ACC112 (cell line): ENCODE measurements at regions not wholly inside any gene's neighbourhood (a gene's known extent, or its start where the extent isn't known, plus 50 kb on each side); places are given as distances from the start of the nearest gene placed in this dataset.

Source experiments
- H2AFZ ChIP-seq: fragments of 200-600 bp; sonication (generic); one replicate; pipeline ENCODE4 v1.6.0; 2017; ENCODE audit warnings: antibody characterized with exemption, low read length; ENCODE audit not compliant: unreplicated experiment
- H3K27ac ChIP-seq: fragments of 200-600 bp; sonication (generic); 2 replicates; pipeline ENCODE4 v1.5.1; 2014; ENCODE audit warnings: low read depth, mild to moderate bottlenecking, antibody characterized with exemption, low read length, moderate library complexity
- H3K27me3 ChIP-seq: fragments of 200-600 bp; sonication (generic); 2 replicates; pipeline ENCODE4 v1.6.1; 2014; ENCODE audit warnings: mild to moderate bottlenecking, antibody characterized with exemption, low read length, moderate library complexity, mixed read lengths; ENCODE audit not compliant: insufficient read depth
- H3K36me3 ChIP-seq: fragments of 200-600 bp; sonication (generic); 2 replicates; pipeline ENCODE4 v1.6.1; 2016; ENCODE audit warnings: mild to moderate bottlenecking, antibody characterized with exemption, low read length, moderate library complexity, mixed read lengths; ENCODE audit not compliant: insufficient read depth
- H3K4me1 ChIP-seq: fragments of 200-600 bp; sonication (generic); one replicate; pipeline ENCODE4 v1.6.1; 2016; ENCODE audit warnings: low read length, mixed read lengths; ENCODE audit not compliant: insufficient read depth, unreplicated experiment, control insufficient read depth
- H3K4me3 ChIP-seq: fragments of 200-600 bp; sonication (generic); 2 replicates; pipeline ENCODE4 v1.5.1; 2014; ENCODE audit warnings: mild to moderate bottlenecking, low read depth, low read length
- H3K79me2 ChIP-seq: fragments of 200-600 bp; sonication (generic); one replicate; pipeline ENCODE4 v1.6.0; 2016; ENCODE audit warnings: low read length; ENCODE audit not compliant: control insufficient read depth, unreplicated experiment, insufficient read depth

GRCh38 chr5:167892352-167893115 is 398.9 kb upstream of the WWC1 start:
- no peaks in the 10 kb centered on the region for H3K79me2 ChIP-seq
- no peaks in the 10 kb centered on the region for H3K36me3 ChIP-seq
- H3K4me1 ChIP-seq, result no peaks in the 10 kb centered on the region
- H3K27me3 ChIP-seq, result no peaks in the 10 kb centered on the region
- no peak overlapping the region for H3K27ac ChIP-seq
- H3K4me3 ChIP-seq, result no peak overlapping the region
- H2AFZ ChIP-seq, result no peak overlapping the region

GRCh38 chr5:167893271-167893670 is 398.2 kb upstream of the WWC1 start:
- Histone ChIP-seq H3K27ac (no peak overlapping the region), H2AFZ (no peak overlapping the region), H3K79me2 (no peaks in the 10 kb centered on the region), H3K4me3 (no peak overlapping the region), H3K36me3 (no peaks in the 10 kb centered on the region), H3K4me1 (no peaks in the 10 kb centered on the region), H3K27me3 (no peaks in the 10 kb centered on the region)

DNA sequence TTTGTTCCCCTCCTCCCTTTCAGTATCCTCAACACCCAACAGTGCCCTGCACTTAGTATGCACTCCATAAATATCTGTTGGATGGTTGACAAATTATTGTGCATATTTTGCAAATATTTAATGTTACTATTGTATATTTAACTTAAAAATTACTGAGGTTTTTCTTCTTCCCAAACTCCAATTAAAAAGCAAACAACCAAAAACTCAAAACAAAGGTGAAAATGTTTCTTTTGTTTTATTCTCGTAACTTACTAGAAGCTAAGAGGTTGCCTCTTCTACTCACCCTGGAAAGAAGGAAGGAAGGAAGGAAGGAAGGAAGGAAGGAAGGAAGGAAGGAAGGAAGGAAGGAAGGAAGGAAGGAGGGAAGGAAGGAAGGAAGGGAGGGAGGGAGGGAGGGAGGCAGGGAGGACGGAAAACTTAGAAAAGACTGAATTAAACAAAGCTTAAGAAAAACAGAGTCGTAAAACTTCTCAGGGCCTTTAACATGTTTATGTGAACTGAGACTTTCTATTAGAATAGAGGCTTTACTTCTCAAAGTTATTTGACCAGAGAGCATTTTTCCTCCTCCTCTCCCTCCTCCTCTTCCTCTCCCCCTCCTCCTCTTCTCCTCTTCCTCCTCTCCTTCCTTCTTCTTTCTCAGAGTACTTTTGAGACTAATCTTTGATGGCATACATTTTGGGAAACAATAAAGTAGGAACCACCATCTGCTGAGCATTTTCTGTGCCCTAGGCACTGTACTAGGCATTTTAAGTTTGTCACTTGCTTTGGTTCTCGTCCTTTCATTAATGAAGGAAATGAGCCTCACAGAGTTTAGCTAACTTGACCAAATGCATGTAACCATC is 396.6 kb upstream of the WWC1 start:
- Histone ChIP-seq H3K4me1 (no peaks in the 10 kb centered on the region), H3K36me3 (no peaks in the 10 kb centered on the region), H2AFZ (no peak overlapping the region), H3K27me3 (no peaks in the 10 kb centered on the region), H3K4me3 (no peak overlapping the region), H3K79me2 (no peaks in the 10 kb centered on the region), H3K27ac (no peak overlapping the region)

DNA sequence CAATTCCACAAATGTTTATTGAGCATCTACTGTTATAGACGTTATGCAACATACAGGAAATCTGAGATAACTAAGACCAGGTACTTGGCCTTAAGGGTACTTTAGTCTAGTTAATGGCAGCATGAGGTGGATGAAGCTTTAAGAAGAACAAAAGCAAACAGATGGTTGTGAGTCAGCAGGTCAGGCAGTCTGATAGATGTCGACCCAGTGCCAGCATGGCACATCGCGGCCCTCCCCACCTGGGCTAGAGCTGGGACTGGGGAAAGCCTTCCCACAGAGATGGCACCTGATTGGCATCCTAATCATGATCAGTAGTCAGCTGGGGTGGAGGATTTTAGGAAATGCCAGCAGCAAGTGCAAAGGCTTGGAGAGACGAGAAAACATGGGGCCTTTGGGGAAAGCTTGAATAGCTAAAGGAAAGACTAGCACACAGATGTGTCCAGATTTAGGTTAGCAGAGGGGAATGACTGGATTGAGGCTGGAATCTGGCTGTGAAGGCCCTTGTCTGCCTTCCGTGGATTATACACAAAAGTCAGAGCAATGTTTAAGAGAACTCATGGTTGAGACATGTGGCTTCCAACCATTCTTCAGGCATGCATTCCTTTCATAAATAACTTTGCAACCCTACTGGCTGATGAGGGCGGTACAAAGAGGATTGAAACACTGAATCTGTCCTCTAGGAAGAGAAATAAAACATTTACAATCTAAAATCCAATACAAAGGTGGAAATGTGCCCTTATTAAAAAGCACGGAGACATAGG is 395.4 kb upstream of the WWC1 start:
- H3K27me3 ChIP-seq, result no peaks in the 10 kb centered on the region
- no peaks in the 10 kb centered on the region for H3K4me1 ChIP-seq
- no peak overlapping the region for H3K27ac ChIP-seq
- H3K4me3 ChIP-seq, result no peak overlapping the region
- no peaks in the 10 kb centered on the region for H3K36me3 ChIP-seq
- H2AFZ ChIP-seq, result no peak overlapping the region
- H3K79me2 ChIP-seq, result no peaks in the 10 kb centered on the region

GRCh38 chr5:167896814-167897213 is 394.6 kb upstream of the WWC1 start:
- no peak overlapping the region for H3K4me3 ChIP-seq
- no peaks in the 10 kb centered on the region for H3K27me3 ChIP-seq
- no peaks in the 10 kb centered on the region for H3K4me1 ChIP-seq
- H3K79me2 ChIP-seq, result no peaks in the 10 kb centered on the region
- no peak overlapping the region for H3K27ac ChIP-seq
- no peaks in the 10 kb centered on the region for H3K36me3 ChIP-seq
- H2AFZ ChIP-seq, result no peak overlapping the region

- H3K4me1 ChIP-seq, result no peaks in the 10 kb centered on the region
- H3K27me3 ChIP-seq, result no peaks in the 10 kb centered on the region
- no peaks in the 10 kb centered on the region for H3K79me2 ChIP-seq
- H3K27ac ChIP-seq, result no peak overlapping the region
- no peak overlapping the region for H2AFZ ChIP-seq
- H3K4me3 ChIP-seq, result no peak overlapping the region
- H3K36me3 ChIP-seq, result no peaks in the 10 kb centered on the region
Measured at GRCh38 chr5:167897371-167897770, 394.1 kb upstream of the WWC1 start.

DNA sequence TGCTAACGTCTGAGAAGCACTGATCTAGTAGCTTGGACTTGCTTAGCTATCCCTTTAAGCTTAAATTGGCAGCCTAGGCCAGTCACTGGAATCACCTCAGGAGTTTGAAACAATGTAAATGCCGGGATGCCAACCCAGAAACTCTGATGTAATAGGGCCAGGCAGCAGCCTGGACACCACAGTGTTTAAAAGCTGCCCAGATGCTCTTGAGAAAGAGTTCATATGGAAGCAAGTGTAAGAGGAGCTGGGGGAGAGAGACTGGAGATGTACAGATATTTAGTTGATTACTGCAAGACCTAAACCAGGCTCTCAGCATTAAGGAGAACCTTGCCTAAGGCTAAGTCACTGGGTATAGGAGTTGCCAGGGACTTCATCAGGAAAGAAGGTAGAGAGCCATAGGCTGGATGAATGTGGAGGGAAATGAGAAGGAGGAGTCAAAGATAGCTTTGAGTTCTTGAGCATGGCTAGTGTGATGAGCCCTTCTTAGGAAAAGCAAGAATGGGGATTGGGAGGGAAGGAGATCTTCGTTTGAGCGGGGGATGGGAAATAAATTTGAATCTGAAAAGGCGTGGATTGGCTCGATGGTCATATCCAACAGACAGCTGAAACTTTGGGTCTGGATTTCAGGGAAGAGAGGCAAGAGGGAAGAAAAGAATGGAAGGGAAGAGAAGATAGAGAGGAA is 392.9 kb upstream of the WWC1 start:
- H3K4me3 ChIP-seq, result no peak overlapping the region
- H3K27ac ChIP-seq, result no peak overlapping the region
- no peaks in the 10 kb centered on the region for H3K79me2 ChIP-seq
- no peaks in the 10 kb centered on the region for H3K27me3 ChIP-seq
- no peak overlapping the region for H2AFZ ChIP-seq
- H3K36me3 ChIP-seq, result no peaks in the 10 kb centered on the region
- H3K4me1 ChIP-seq, result no peaks in the 10 kb centered on the region

GRCh38 chr5:167899490-167900070 is 391.9 kb upstream of the WWC1 start:
- no peak overlapping the region for H3K4me3 ChIP-seq
- H2AFZ ChIP-seq, result no peak overlapping the region
- H3K4me1 ChIP-seq, result no peaks in the 10 kb centered on the region
- no peaks in the 10 kb centered on the region for H3K79me2 ChIP-seq
- H3K27me3 ChIP-seq, result no peaks in the 10 kb centered on the region
- no peaks in the 10 kb centered on the region for H3K36me3 ChIP-seq
- no peak overlapping the region for H3K27ac ChIP-seq

- Histone ChIP-seq H3K4me1 (no peaks in the 10 kb centered on the region), H3K79me2 (no peaks in the 10 kb centered on the region), H3K27ac (no peak overlapping the region), H2AFZ (no peak overlapping the region), H3K27me3 (no peaks in the 10 kb centered on the region), H3K4me3 (no peak overlapping the region), H3K36me3 (no peaks in the 10 kb centered on the region)
Measured at GRCh38 chr5:167900340-167900935, 391.0 kb upstream of the WWC1 start.

GRCh38 chr5:167902298-167902697 is 389.1 kb upstream of the WWC1 start:
- no peak overlapping the region for H3K27ac ChIP-seq
- H3K4me1 ChIP-seq, result no peaks in the 10 kb centered on the region
- H3K79me2 ChIP-seq, result no peaks in the 10 kb centered on the region
- no peak overlapping the region for H3K4me3 ChIP-seq
- H3K27me3 ChIP-seq, result no peaks in the 10 kb centered on the region
- H3K36me3 ChIP-seq, result no peaks in the 10 kb centered on the region
- no peak overlapping the region for H2AFZ ChIP-seq
